GM19452 (cell line): ENCODE measurements at regions not wholly inside any gene's neighbourhood (a gene's known extent, or its start where the extent isn't known, plus 50 kb on each side); places are given as distances from the start of the nearest gene placed in this dataset.

Experiments
- ATAC-seq: cut with Tn5 transposase; IDR thresholded peaks from one replicate; pipeline ENCODE4 v1.9.1; 2021; ENCODE audit not compliant: unreplicated experiment

- ATAC-seq: no peak
These were observed 566.2 kb downstream of the BNC2 start for GRCh38 chr9:16304301-16304700.

GRCh38 chr9:16306586-16306985 lies 563.9 kb downstream of the BNC2 start:
- ATAC-seq: no peak

DNA sequence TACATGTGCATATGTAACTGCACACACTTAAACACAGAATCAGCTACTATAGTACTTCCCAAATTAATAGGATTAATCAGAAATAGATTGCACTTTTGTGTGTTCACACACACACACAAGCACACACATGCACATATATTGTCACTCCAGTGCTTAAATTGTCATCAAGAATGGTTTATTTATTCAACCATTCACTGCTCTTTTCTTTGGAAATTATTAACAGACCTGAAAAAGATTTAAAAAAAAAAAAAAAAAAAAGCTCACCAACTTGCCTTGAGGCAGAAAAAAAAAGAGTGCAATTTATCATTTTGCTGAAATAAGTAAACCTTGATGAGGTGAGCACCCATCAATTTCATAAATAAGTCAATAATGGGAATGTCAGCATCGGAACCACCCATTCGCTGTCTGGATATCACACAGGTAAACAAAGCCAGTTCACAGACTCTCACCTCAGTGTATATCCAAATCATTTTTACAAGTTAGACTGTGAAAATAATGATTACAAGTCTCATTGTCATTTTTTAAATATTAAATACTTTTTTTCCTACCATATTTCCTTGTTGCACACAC lies 562.8 kb downstream of the BNC2 start:
- no peak for ATAC-seq

DNA sequence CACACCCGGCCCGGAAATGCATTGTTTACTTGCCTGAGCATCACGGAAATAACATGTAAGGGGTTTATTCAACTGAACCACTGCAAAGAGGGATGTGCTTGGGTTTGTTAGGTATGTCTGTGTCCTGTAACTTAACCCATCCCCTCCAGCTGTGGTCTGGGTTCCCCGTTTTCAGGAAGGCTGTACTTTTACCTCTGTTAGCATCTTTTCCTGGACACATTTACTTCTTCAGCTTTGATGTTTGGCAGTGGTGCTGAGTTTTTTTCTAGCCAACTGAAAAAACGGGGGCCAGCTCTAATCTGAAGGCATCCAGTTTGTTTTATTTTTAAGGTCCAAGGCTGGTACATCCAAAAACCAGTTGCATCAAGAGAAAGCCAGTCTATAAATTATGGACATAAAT lies 561.8 kb downstream of the BNC2 start:
- ATAC-seq: no peak

DNA sequence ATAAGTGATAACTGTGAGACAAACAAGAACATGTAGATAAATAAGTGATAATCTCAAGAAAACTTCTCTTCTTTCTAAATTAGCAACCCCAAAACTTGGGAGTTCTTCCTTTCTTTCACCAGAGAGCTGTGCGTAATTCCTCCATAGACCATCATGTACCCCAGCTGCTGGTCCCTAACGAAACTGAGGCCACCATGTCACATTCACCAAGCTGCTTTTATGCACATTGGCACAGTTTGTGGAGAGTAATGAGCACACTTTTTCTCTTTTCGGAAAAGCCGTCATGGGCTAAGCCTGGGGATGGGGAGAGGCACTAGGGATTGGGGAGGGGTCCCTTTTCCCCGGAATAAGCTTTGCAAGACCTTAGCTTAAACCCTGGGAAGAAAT lies 561.4 kb downstream of the BNC2 start:
- ATAC-seq: no peak

GRCh38 chr9:16309469-16310271 lies 560.8 kb downstream of the BNC2 start:
- ATAC-seq: no peak

- ATAC-seq: no peak
These were observed 560.0 kb downstream of the BNC2 start for GRCh38 chr9:16310278-16311110.

DNA sequence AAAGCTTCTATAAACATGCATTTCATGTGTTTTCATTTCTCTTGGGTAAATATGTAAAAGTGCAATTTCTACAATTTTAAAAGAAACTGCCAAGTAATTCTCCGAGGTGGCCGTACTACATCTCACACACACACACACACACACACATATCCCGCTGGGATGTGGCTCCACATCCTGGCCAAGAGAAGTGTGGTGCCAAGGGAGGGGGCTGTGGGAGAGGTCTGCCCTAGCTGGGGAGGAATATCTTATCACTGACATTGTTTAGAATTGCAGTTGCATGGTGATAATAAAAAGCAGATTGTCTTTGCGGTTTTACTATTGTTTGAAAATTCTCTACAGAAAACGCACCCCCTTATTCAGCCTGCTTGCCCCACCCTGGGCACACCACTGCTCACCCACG lies 558.4 kb downstream of the BNC2 start:
- no peak for ATAC-seq

DNA sequence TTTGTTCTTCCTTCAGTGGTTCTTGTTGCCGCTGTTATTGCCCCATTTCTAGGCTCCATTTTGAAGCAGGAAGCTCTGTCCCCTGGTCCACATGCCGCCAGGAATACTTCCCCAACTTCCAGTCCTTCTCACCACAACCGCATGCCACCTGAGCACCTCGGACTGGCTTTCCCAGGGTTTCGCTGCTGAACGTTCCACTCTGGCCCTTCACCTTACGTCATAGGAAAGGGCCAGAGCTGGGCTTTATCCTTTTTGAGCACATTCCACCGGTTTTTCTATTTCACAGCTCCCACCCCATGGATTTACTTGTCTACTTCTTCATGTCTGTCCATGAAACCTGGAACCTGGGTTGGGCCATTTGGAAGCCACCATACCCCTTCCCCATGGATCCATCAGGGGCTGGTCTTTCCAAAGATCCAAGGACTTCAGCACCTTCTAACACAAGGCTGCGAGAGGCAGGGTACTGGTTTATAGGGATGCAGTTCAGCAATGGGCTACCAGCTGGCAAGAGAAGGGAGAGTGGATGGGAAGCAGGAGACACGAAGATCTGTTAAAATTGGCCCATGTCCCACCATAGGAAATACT lies 557.4 kb downstream of the BNC2 start:
- no peak for ATAC-seq

GRCh38 chr9:16314476-16314875 lies 556.0 kb downstream of the BNC2 start:
- no peak for ATAC-seq

DNA sequence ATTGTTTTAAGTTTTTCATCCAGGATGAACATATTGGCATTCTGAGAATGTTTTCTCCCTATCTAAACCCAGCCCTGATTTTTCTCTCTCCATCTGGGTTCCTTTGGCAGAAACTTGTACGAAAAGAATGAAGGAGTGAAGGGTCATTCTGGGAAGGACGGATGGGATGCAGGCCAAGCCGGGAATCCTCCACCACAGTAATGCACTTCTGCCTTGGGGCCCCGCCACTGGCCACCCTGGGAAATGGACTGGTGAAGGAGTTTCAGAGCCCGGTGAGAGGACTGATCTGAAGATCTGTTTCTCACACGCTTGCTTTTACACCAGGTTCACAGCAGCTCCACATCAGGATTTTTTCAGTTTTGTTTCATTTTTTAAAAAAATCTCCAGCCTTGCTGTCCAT lies 554.8 kb downstream of the BNC2 start:
- no peak for ATAC-seq

- no peak for ATAC-seq
These were observed 554.0 kb downstream of the BNC2 start for GRCh38 chr9:16316456-16316855.

DNA sequence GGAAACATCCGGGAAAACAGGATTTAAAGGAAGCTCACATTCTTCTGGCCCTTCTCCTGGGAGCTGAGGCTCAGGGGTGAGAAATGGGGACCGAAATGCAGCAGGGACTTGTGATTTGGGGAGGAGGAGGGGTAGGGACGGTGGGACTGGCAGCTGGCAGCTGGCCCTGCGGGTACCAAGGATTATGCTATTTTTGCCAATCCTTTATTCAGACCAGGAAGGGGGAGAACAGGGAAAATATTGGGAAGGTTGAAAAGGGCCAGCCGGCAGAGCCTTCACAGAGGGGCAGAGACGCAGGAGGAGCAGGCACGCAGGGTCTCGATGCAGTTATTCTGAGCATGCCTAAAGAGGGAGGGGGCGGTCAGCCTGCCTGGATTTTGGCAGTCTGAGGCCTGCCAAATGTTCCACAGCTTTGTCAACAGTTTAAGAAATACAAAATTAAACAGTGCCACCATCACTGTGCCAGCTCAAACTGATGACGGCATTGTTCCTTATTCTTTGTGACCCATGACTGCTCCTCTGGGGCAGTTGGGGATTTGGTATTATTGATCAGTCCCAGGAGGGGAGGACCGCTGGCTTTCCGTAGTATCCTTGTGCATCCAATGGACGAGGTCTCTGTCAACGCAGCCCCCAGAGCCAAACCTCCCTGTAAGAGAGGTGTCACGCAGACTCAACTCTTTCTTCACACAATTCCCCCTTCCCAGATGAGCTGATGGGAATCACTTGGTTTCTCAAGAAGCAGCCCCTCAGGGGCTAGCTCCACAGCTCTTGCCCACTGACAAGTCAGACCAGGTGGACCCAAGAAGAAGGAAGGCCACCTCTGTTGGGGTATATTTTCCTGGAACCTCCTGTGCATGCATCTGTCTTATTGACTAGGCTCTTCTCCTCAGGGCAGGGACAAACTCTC lies 553.3 kb downstream of the BNC2 start:
- ATAC-seq: no peak

- ATAC-seq: no peak
These were observed 551.9 kb downstream of the BNC2 start for GRCh38 chr9:16318516-16319060.

DNA sequence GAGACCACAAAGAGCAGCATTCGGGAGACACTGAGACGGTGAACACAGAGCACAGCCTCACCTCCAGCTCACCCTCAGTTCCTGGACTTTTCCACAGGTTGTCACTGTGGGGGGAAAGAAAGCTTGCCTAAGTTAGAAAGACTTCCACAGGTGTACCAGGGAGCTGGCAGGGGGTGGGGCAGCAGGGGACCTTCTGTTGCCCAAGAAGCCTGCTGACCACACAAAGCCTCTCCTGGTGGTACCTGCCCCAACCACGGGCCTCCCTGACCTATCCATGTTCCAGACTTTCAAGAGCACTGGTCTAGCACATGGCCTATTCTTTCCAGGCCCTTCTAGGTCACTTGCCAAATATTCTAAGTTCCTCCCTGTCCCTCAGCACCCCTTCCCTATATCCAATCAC lies 550.8 kb downstream of the BNC2 start:
- ATAC-seq: no peak

- ATAC-seq: no peak
These were observed 550.0 kb downstream of the BNC2 start for GRCh38 chr9:16320338-16320902.

DNA sequence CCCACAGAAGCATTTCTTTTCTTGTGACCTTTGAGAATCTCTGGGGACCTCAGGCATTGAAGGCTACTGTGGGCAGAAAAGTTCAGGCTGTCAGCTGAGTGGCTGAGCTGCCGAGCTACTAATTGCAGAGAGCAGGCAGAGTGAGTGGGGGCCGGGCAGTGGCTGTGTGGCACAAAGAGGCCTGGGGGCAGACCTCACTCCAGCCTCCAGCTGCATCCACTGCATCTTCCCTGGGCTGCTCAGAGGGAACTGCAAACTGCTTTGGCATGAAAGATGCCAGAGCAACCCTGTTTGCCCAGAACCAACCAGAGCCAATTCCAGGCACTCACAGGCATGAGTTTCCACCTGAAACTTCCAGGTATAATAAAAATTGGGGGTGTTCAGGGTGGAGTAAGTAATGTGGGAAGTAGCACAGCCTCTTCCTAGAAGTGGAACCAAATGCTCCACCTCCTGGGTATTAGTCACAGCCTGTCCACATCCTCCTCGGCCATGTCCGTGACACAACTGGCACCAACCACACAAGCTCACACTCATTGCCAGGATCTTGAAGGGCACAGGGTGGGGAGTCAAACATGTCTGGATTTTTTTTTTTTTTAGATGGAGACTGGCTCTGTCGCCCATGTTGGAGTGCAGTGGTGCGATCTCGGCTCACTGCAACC lies 548.9 kb downstream of the BNC2 start:
- ATAC-seq: no peak

DNA sequence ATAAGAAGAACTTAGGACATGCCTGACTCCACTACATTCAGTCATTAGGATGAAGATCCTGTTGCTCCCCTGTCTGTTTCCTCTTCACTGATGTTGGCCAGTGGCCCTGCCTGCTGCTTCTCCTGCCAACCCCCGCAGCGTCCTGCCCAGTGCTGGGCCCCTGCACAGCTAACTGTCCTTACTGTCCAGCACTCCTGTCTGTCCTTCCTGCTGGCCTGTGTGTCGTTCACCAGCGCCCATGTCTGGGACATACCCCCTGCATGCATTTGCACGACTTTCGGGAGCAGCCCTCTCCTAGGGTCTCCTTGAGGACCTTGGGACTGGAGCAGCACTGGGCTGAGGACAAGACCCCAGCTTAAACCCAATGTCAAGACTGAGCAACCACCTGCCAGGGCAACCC lies 547.6 kb downstream of the BNC2 start:
- no peak for ATAC-seq

GRCh38 chr9:16325966-16326365 lies 544.5 kb downstream of the BNC2 start:
- ATAC-seq: no peak
